A673 (cell line): ENCODE measurements at regions not wholly inside any gene's neighbourhood (a gene's known extent, or its start where the extent isn't known, plus 50 kb on each side); places are given as distances from the start of the nearest gene placed in this dataset.

ENCODE experiments used
- BruUV-seq: library from RNA; stranded (reverse); fragments of 400-500 nt; replicated peaks from 2 replicates; lab custom pipeline; 2021; lab: Mats Ljungman, UMichigan
- CTCF ChIA-PET: fragments of 300-600 bp; sonication (Branson Sonifier 250); formaldehyde crosslinking; loops from one replicate; lab custom pipeline; 2022; ENCODE audit warnings: antibody characterized with exemption; lab: Charles Lee
- POLR2A ChIA-PET: fragments of 300-600 bp; sonication (Branson Sonifier 250); formaldehyde crosslinking; loops from one replicate; lab custom pipeline; 2022; ENCODE audit warnings: antibody characterized with exemption; ENCODE audit not compliant: low non-redundant PET; lab: Charles Lee
- DNase-seq: peaks from one replicate; pipeline ENCODE4 v3.0.0-alpha.2; 2015; ENCODE audit warnings: low spot score
- H3K27ac ChIP-seq: fragments of 200-600 bp; sonication (generic); 2 replicates; pipeline ENCODE4 v1.5.1; 2016; ENCODE audit warnings: mixed run types, low read depth, mild to moderate bottlenecking, mixed read lengths, antibody characterized with exemption, low read length; ENCODE audit not compliant: poor library complexity, severe bottlenecking
- H3K27me3 ChIP-seq: fragments of 200-600 bp; sonication (generic); replicated peaks from 2 replicates; pipeline ENCODE4 v1.6.1; 2017; ENCODE audit warnings: mixed run types, low read depth, mild to moderate bottlenecking, mixed read lengths, antibody characterized with exemption, low read length; ENCODE audit not compliant: insufficient read depth, poor library complexity
- H3K36me3 ChIP-seq: fragments of 200-600 bp; sonication (generic); 2 replicates; pipeline ENCODE4 v1.6.1; 2016; ENCODE audit warnings: mixed run types, mild to moderate bottlenecking, mixed read lengths, antibody characterized with exemption, low read length; ENCODE audit not compliant: insufficient read depth, poor library complexity, severe bottlenecking
- H3K4me1 ChIP-seq: fragments of 200-600 bp; sonication (generic); 2 replicates; pipeline ENCODE4 v1.6.1; 2017; ENCODE audit warnings: mixed run types, mild to moderate bottlenecking, mixed read lengths, antibody characterized with exemption, low read length; ENCODE audit not compliant: insufficient read depth, poor library complexity, severe bottlenecking
- H3K4me3 ChIP-seq: fragments of 200-600 bp; sonication (generic); 2 replicates; pipeline ENCODE4 v1.5.1; 2016; ENCODE audit warnings: low read depth, mixed run types, mild to moderate bottlenecking, mixed read lengths, low read length; ENCODE audit not compliant: poor library complexity, severe bottlenecking
- H3K9me3 ChIP-seq: fragments of 200-600 bp; sonication (generic); 2 replicates; pipeline ENCODE4 v1.6.1; 2016; ENCODE audit warnings: mixed run types, low read depth, mild to moderate bottlenecking, mixed read lengths, antibody characterized with exemption, low read length; ENCODE audit not compliant: poor library complexity, severe bottlenecking
- CTCF ChIP-seq: fragments of 300-800, 200-600 bp; sonication (generic); conservative IDR thresholded peaks from 2 replicates; pipeline ENCODE4 v1.5.1; 2017; ENCODE audit warnings: low read depth, mild to moderate bottlenecking, antibody characterized with exemption, low read length, moderate library complexity, mixed read lengths
- EZH2 ChIP-seq: fragments of 200-600 bp; sonication (generic); IDR thresholded peaks from 2 replicates; pipeline ENCODE4 v1.6.1; 2017; ENCODE audit warnings: borderline replicate concordance, low read depth, mild to moderate bottlenecking, mixed read lengths, antibody characterized with exemption, low read length; ENCODE audit not compliant: poor library complexity, severe bottlenecking
- intact Hi-C: fragments of 100-400 bp; cut with micrococcal nuclease; formaldehyde crosslinking; loops from one replicate; pipeline ENCODE4 v1.10.0; 2022; ENCODE audit not compliant: unreplicated experiment

GRCh38 chr2:18922276-18922675, 332.9 kb upstream of the NT5C1B start:
- ChIA-PET POLR2A (no interaction called here), CTCF (no interaction called here)
- Histone ChIP-seq H3K4me1 (no peaks in the 10 kb centered on the region), H3K27me3 (peaks cover 3% of the 10 kb centered on the region), H3K9me3 (no peaks in the 10 kb centered on the region), H3K27ac (no peak overlapping the region), H3K36me3 (no peaks in the 10 kb centered on the region), H3K4me3 (no peak overlapping the region)
- BruUV-seq, result no TSS peak
- DNase-seq, result no peak
- TF ChIP-seq CTCF (no peak), EZH2 (no peak)
- intact Hi-C loops, result no loop called here

GRCh38 chr2:18918280-18918679, 328.9 kb upstream of the NT5C1B start:
- Histone ChIP-seq H3K36me3 (no peaks in the 10 kb centered on the region), H3K9me3 (no peaks in the 10 kb centered on the region), H3K27me3 (no peaks in the 10 kb centered on the region), H3K4me1 (no peaks in the 10 kb centered on the region), H3K4me3 (no peak overlapping the region), H3K27ac (no peak overlapping the region)
- BruUV-seq, result no TSS peak
- TF ChIP-seq CTCF (no peak), EZH2 (no peak)
- intact Hi-C loops, result no loop called here
- DNase-seq, result no peak
- ChIA-PET POLR2A (no interaction called here), CTCF (no interaction called here)

- CTCF ChIA-PET, result no interaction called here
- TF ChIP-seq EZH2 (no peak), CTCF (no peak)
- POLR2A ChIA-PET, result no interaction called here
These were observed 325.9 kb upstream of the NT5C1B start for GRCh38 chr2:18915227-18915626.

More at GRCh38 chr2:18915227-18915626, 325.9 kb upstream of the NT5C1B start:
- no peak overlapping the region for H3K27ac ChIP-seq
- no peaks in the 10 kb centered on the region for H3K27me3 ChIP-seq
- no peaks in the 10 kb centered on the region for H3K36me3 ChIP-seq
- no peaks in the 10 kb centered on the region for H3K9me3 ChIP-seq
- intact Hi-C loops, result no loop called here
- no TSS peak for BruUV-seq
- no peak for DNase-seq
- no peak overlapping the region for H3K4me3 ChIP-seq
- no peaks in the 10 kb centered on the region for H3K4me1 ChIP-seq
